ENCODE measurements at regions not wholly inside any gene's neighbourhood (a gene's known extent, or its start where the extent isn't known, plus 50 kb on each side); places are given as distances from the start of the nearest gene placed in this dataset.

- no peaks in the 10 kb centered on the region for H3K36me3 ChIP-seq (ENCODE audit: control insufficient read depth, insufficient read depth, low read length)
- H3K27ac ChIP-seq (ENCODE audit: low read depth, low read length, severe bottlenecking): no peak overlapping the region
- H3K4me1 ChIP-seq (ENCODE audit: control insufficient read depth, insufficient read depth, low read length, poor library complexity, severe bottlenecking): no peaks in the 10 kb centered on the region
- no peak overlapping the region for H3K4me3 ChIP-seq (ENCODE audit: extremely low read depth, insufficient read depth, low read length, poor library complexity, severe bottlenecking)
- WGBS, 2 experiments (ENCODE audit: insufficient coverage in 2 of 2): 78 to 90% methylated on average over 2 to 3 of the region's 3 CpGs
- H3K9me3 ChIP-seq (ENCODE audit: control insufficient read depth, low read length): peaks cover 8% of the 10 kb centered on the region
Observed at GRCh38 chr11:11095831-11096723, 238.2 kb upstream of the ZBED5 start.

- H3K9me3 ChIP-seq (ENCODE audit: control insufficient read depth, low read length): peaks cover 14% of the 10 kb centered on the region
- no peaks in the 10 kb centered on the region for H3K36me3 ChIP-seq (ENCODE audit: control insufficient read depth, insufficient read depth, low read length)
- H3K4me3 ChIP-seq (ENCODE audit: extremely low read depth, insufficient read depth, low read length, poor library complexity, severe bottlenecking): no peak overlapping the region
- H3K27ac ChIP-seq (ENCODE audit: low read depth, low read length, severe bottlenecking): no peak overlapping the region
- no CpG with 5 or more reads among the region's 1 CpG for WGBS, 2 experiments (ENCODE audit: insufficient coverage in 2 of 2)
- no peaks in the 10 kb centered on the region for H3K4me1 ChIP-seq (ENCODE audit: control insufficient read depth, insufficient read depth, low read length, poor library complexity, severe bottlenecking)
Observed at GRCh38 chr11:11090495-11090894, 232.6 kb upstream of the ZBED5 start.

- WGBS, 2 experiments (ENCODE audit: insufficient coverage in 2 of 2): 90 to 93% methylated on average over 4 of the region's 4 CpGs
- Histone ChIP-seq H3K4me3 (ENCODE audit: extremely low read depth, insufficient read depth, low read length, poor library complexity, severe bottlenecking) (no peak overlapping the region), H3K27ac (ENCODE audit: low read depth, low read length, severe bottlenecking) (no peak overlapping the region), H3K4me1 (ENCODE audit: control insufficient read depth, insufficient read depth, low read length, poor library complexity, severe bottlenecking) (no peaks in the 10 kb centered on the region), H3K36me3 (ENCODE audit: control insufficient read depth, insufficient read depth, low read length) (no peaks in the 10 kb centered on the region), H3K9me3 (ENCODE audit: control insufficient read depth, low read length) (peaks cover 14% of the 10 kb centered on the region)
Observed at GRCh38 chr11:11089805-11090204, 232.0 kb upstream of the ZBED5 start.

- 100% methylated on average over 1 of the region's 2 CpGs for WGBS, 2 experiments (ENCODE audit: insufficient coverage in 2 of 2)
Observed at GRCh38 chr11:11086979-11087378, 229.1 kb upstream of the ZBED5 start.

GRCh38 chr11:11085580-11085979 is 227.7 kb upstream of the ZBED5 start:
- Histone ChIP-seq H3K4me3 (ENCODE audit: extremely low read depth, insufficient read depth, low read length, poor library complexity, severe bottlenecking) (no peak overlapping the region), H3K27ac (ENCODE audit: low read depth, low read length, severe bottlenecking) (no peak overlapping the region), H3K4me1 (ENCODE audit: control insufficient read depth, insufficient read depth, low read length, poor library complexity, severe bottlenecking) (no peaks in the 10 kb centered on the region), H3K9me3 (ENCODE audit: control insufficient read depth, low read length) (peaks cover 1% of the 10 kb centered on the region), H3K36me3 (ENCODE audit: control insufficient read depth, insufficient read depth, low read length) (no peaks in the 10 kb centered on the region)

More at GRCh38 chr11:11086979-11087378, 229.1 kb upstream of the ZBED5 start:
- no peak overlapping the region for H3K4me3 ChIP-seq (ENCODE audit: extremely low read depth, insufficient read depth, low read length, poor library complexity, severe bottlenecking)
- peaks cover 14% of the 10 kb centered on the region for H3K9me3 ChIP-seq (ENCODE audit: control insufficient read depth, low read length)
- no peak overlapping the region for H3K27ac ChIP-seq (ENCODE audit: low read depth, low read length, severe bottlenecking)
- H3K4me1 ChIP-seq (ENCODE audit: control insufficient read depth, insufficient read depth, low read length, poor library complexity, severe bottlenecking): no peaks in the 10 kb centered on the region
- no peaks in the 10 kb centered on the region for H3K36me3 ChIP-seq (ENCODE audit: control insufficient read depth, insufficient read depth, low read length)

GRCh38 chr11:11084337-11084736 is 226.5 kb upstream of the ZBED5 start:
- Histone ChIP-seq H3K36me3 (ENCODE audit: control insufficient read depth, insufficient read depth, low read length) (no peaks in the 10 kb centered on the region), H3K4me3 (ENCODE audit: extremely low read depth, insufficient read depth, low read length, poor library complexity, severe bottlenecking) (no peak overlapping the region), H3K4me1 (ENCODE audit: control insufficient read depth, insufficient read depth, low read length, poor library complexity, severe bottlenecking) (no peaks in the 10 kb centered on the region), H3K27ac (ENCODE audit: low read depth, low read length, severe bottlenecking) (no peak overlapping the region), H3K9me3 (ENCODE audit: control insufficient read depth, low read length) (no peaks in the 10 kb centered on the region)
- WGBS, 2 experiments (ENCODE audit: insufficient coverage in 2 of 2): 86% methylated on average over 1 of the region's 1 CpG; no CpG with 5 or more reads in 1 of the 2 experiments

GRCh38 chr11:11083441-11083840 is 225.6 kb upstream of the ZBED5 start:
- Histone ChIP-seq H3K36me3 (ENCODE audit: control insufficient read depth, insufficient read depth, low read length) (no peaks in the 10 kb centered on the region), H3K27ac (ENCODE audit: low read depth, low read length, severe bottlenecking) (no peak overlapping the region), H3K4me1 (ENCODE audit: control insufficient read depth, insufficient read depth, low read length, poor library complexity, severe bottlenecking) (no peaks in the 10 kb centered on the region), H3K9me3 (ENCODE audit: control insufficient read depth, low read length) (no peaks in the 10 kb centered on the region), H3K4me3 (ENCODE audit: extremely low read depth, insufficient read depth, low read length, poor library complexity, severe bottlenecking) (no peak overlapping the region)
- WGBS, 2 experiments (ENCODE audit: insufficient coverage in 2 of 2): 78 to 100% methylated on average over 2 of the region's 2 CpGs

GRCh38 chr11:11082646-11083045 is 224.8 kb upstream of the ZBED5 start:
- H3K9me3 ChIP-seq (ENCODE audit: control insufficient read depth, low read length): no peaks in the 10 kb centered on the region
- no peak overlapping the region for H3K27ac ChIP-seq (ENCODE audit: low read depth, low read length, severe bottlenecking)
- no peaks in the 10 kb centered on the region for H3K4me1 ChIP-seq (ENCODE audit: control insufficient read depth, insufficient read depth, low read length, poor library complexity, severe bottlenecking)
- H3K36me3 ChIP-seq (ENCODE audit: control insufficient read depth, insufficient read depth, low read length): no peaks in the 10 kb centered on the region
- H3K4me3 ChIP-seq (ENCODE audit: extremely low read depth, insufficient read depth, low read length, poor library complexity, severe bottlenecking): no peak overlapping the region

GRCh38 chr11:11081776-11082175 is 223.9 kb upstream of the ZBED5 start:
- no peak overlapping the region for H3K27ac ChIP-seq (ENCODE audit: low read depth, low read length, severe bottlenecking)
- no peaks in the 10 kb centered on the region for H3K36me3 ChIP-seq (ENCODE audit: control insufficient read depth, insufficient read depth, low read length)
- peaks cover 3% of the 10 kb centered on the region for H3K4me1 ChIP-seq (ENCODE audit: control insufficient read depth, insufficient read depth, low read length, poor library complexity, severe bottlenecking)
- H3K4me3 ChIP-seq (ENCODE audit: extremely low read depth, insufficient read depth, low read length, poor library complexity, severe bottlenecking): no peak overlapping the region
- 60 to 66% methylated on average over 3 to 4 of the region's 4 CpGs for WGBS, 2 experiments (ENCODE audit: insufficient coverage in 2 of 2)
- no peaks in the 10 kb centered on the region for H3K9me3 ChIP-seq (ENCODE audit: control insufficient read depth, low read length)

- H3K9me3 ChIP-seq (ENCODE audit: control insufficient read depth, low read length): no peaks in the 10 kb centered on the region
- no peak overlapping the region for H3K4me3 ChIP-seq (ENCODE audit: extremely low read depth, insufficient read depth, low read length, poor library complexity, severe bottlenecking)
- no peaks in the 10 kb centered on the region for H3K36me3 ChIP-seq (ENCODE audit: control insufficient read depth, insufficient read depth, low read length)
- peaks cover 3% of the 10 kb centered on the region for H3K4me1 ChIP-seq (ENCODE audit: control insufficient read depth, insufficient read depth, low read length, poor library complexity, severe bottlenecking)
- H3K27ac ChIP-seq (ENCODE audit: low read depth, low read length, severe bottlenecking): no peak overlapping the region
- 64 to 74% methylated on average over 4 of the region's 4 CpGs for WGBS, 2 experiments (ENCODE audit: insufficient coverage in 2 of 2)
Observed at GRCh38 chr11:11081288-11081687, 223.4 kb upstream of the ZBED5 start.

- no peak overlapping the region for H3K27ac ChIP-seq (ENCODE audit: low read depth, low read length, severe bottlenecking)
- H3K36me3 ChIP-seq (ENCODE audit: control insufficient read depth, insufficient read depth, low read length): no peaks in the 10 kb centered on the region
- H3K4me1 ChIP-seq (ENCODE audit: control insufficient read depth, insufficient read depth, low read length, poor library complexity, severe bottlenecking): peaks cover 3% of the 10 kb centered on the region
- 79 to 97% methylated on average over 3 to 4 of the region's 4 CpGs for WGBS, 2 experiments (ENCODE audit: insufficient coverage in 2 of 2)
- H3K4me3 ChIP-seq (ENCODE audit: extremely low read depth, insufficient read depth, low read length, poor library complexity, severe bottlenecking): no peak overlapping the region
- H3K9me3 ChIP-seq (ENCODE audit: control insufficient read depth, low read length): no peaks in the 10 kb centered on the region
Observed at GRCh38 chr11:11078344-11079086, 220.7 kb upstream of the ZBED5 start.
